OCI-LY3 (cell line): ENCODE measurements at regions not wholly inside any gene's neighbourhood (a gene's known extent, or its start where the extent isn't known, plus 50 kb on each side); places are given as distances from the start of the nearest gene placed in this dataset.

ENCODE experiments used
- EZH2phosphoT487 ChIP-seq: fragments of 200-600 bp; shearing (Covaris generic); IDR thresholded peaks from 2 replicates; pipeline ENCODE4 v1.6.1; 2018; ENCODE audit warnings: antibody characterized with exemption, mixed run types, low read depth
- TF ChIP-seq, protein P1 (sequence below): fragments of 200-600, 300-600 bp; sonication (generic); IDR thresholded peaks from 2 replicates; pipeline ENCODE4 v1.5.1; 2014; ENCODE audit warnings: antibody characterized with exemption, low read length, low read depth

- TF ChIP-seq, protein P1, sequence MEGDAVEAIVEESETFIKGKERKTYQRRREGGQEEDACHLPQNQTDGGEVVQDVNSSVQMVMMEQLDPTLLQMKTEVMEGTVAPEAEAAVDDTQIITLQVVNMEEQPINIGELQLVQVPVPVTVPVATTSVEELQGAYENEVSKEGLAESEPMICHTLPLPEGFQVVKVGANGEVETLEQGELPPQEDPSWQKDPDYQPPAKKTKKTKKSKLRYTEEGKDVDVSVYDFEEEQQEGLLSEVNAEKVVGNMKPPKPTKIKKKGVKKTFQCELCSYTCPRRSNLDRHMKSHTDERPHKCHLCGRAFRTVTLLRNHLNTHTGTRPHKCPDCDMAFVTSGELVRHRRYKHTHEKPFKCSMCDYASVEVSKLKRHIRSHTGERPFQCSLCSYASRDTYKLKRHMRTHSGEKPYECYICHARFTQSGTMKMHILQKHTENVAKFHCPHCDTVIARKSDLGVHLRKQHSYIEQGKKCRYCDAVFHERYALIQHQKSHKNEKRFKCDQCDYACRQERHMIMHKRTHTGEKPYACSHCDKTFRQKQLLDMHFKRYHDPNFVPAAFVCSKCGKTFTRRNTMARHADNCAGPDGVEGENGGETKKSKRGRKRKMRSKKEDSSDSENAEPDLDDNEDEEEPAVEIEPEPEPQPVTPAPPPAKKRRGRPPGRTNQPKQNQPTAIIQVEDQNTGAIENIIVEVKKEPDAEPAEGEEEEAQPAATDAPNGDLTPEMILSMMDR: no peak
- no peak for TF ChIP-seq EZH2phosphoT487
Observed at GRCh38 chr18:38074298-38074876, 508.8 kb upstream of the CELF4 start.
